Right lobe of liver (tissue), 6 donors: ENCODE measurements at regions not wholly inside any gene's neighbourhood (a gene's known extent, or its start where the extent isn't known, plus 50 kb on each side); places are given as distances from the start of the nearest gene placed in this dataset.

Experiments
- ATAC-seq, 4 donors: fragments of 200-7000 bp; cut with Tn5 transposase; one replicate each; pipeline ENCODE4 v1.9.1; 2020; ENCODE audit warnings: mild to moderate bottlenecking in 4 of 4, moderate library complexity in 4 of 4
- DNase-seq, 3 donors: peaks; one replicate each; pipeline ENCODE4 v3.0.0-alpha.2; 2020
- H3K27ac ChIP-seq, 3 donors: fragments of 200-600 bp; one replicate each; pipeline ENCODE4 v1.8.0; 2022
- H3K27me3 ChIP-seq, 2 donors: fragments of 200-600 bp; one replicate each; pipeline ENCODE4 v1.8.0; 2022
- H3K36me3 ChIP-seq, 4 donors: fragments of 200-600 bp; sonication (generic) in 1 of 4; one replicate each; pipeline versions ENCODE4 v1.5.1 to v1.8.0; 2017 to 2022; ENCODE audit warnings: control low read depth in 1 of 4
- H3K4me1 ChIP-seq, 4 donors: fragments of 200-600 bp; sonication (generic) in 1 of 4; one replicate each; pipeline versions ENCODE4 v1.5.1 to v1.8.0; 2017 to 2022; ENCODE audit warnings: control low read depth in 1 of 4
- H3K4me3 ChIP-seq, 3 donors: fragments of 200-600 bp; one replicate each; pipeline ENCODE4 v1.8.0; 2022
- H3K9me3 ChIP-seq, 4 donors: fragments of 200-600 bp; sonication (generic) in 1 of 4; one replicate each; pipeline versions ENCODE4 v1.5.1 to v1.8.0; 2017 to 2022; ENCODE audit warnings: control low read depth in 1 of 4
- CTCF ChIP-seq, 4 donors: fragments of 200-600 bp in 3 of 4; fragments of 450-650 bp in 1 of 4; IDR thresholded peaks; one replicate each; pipeline versions ENCODE4 v1.5.1 to v1.8.0; 2016 to 2022; ENCODE audit warnings: antibody characterized with exemption in 4 of 4, mild to moderate bottlenecking in 2 of 4
- POLR2A ChIP-seq: fragments of 450-650 bp; IDR thresholded peaks from one replicate; pipeline ENCODE4 v1.6.1; 2017; ENCODE audit warnings: antibody characterized with exemption, mild to moderate bottlenecking
- WGBS: methylation state at CpG from one replicate; pipeline ENCODE4 v1.1.6; 2018; ENCODE audit warnings: low coverage, low lambda C conversion rate; ENCODE audit not compliant: insufficient coverage; ENCODE audit errors: missing lambda C conversion rate; 5-methylcytosine and 5-hydroxymethylcytosine counted together
- intact Hi-C, 2 donors: fragments of 100-400 bp; cut with DNase I; formaldehyde crosslinking; loops; one replicate each; pipeline versions ENCODE4 v1.11.2 to v1.14.1; 2022
- donor health status: DM: no; HTN: yes; CAD: no.
- donor health status: DM: no; HTN: no; CAD: no.
- donor health status: DM: no; HTN: no; CAD: no.
- donor health status: DM: no; HTN: yes; CAD: no.
- donor health status: DM: no; HTN: yes; CAD: no.

- 0% methylated on average over 1 of the region's 1 CpG for WGBS
- H3K27me3 ChIP-seq = no peaks in the 10 kb centered on the region
- no peaks in the 10 kb centered on the region for H3K4me1 ChIP-seq
- DNase-seq (no peak), ATAC-seq (no peak)
- TF ChIP-seq POLR2A (no peak), CTCF (IDR thresholded peaks at IDR 0.05) (no peak)
- no peak overlapping the region for H3K4me3 ChIP-seq
- H3K9me3 ChIP-seq = no peaks in the 10 kb centered on the region
- H3K36me3 ChIP-seq = no peaks in the 10 kb centered on the region
- H3K27ac ChIP-seq = no peak overlapping the region
- intact Hi-C loops = no loop called here
These were observed 234.6 kb upstream of the CXCL12 start for GRCh38 chr10:44619521-44619920.

GRCh38 chr10:44619975-44620374 lies 235.1 kb upstream of the CXCL12 start:
- intact Hi-C loops = no loop called here
- ATAC-seq = no peak
- TF ChIP-seq POLR2A (no peak), CTCF (IDR thresholded peaks at IDR 0.05) (no peak)
- no peaks in the 10 kb centered on the region for H3K4me1 ChIP-seq
- no peak overlapping the region for H3K27ac ChIP-seq
- no peaks in the 10 kb centered on the region for H3K36me3 ChIP-seq
- H3K27me3 ChIP-seq = no peaks in the 10 kb centered on the region
- 31% methylated on average over 2 of the region's 3 CpGs for WGBS
- no peaks in the 10 kb centered on the region for H3K9me3 ChIP-seq
- no peak overlapping the region for H3K4me3 ChIP-seq
- DNase-seq = no peak

- 42% methylated on average over 6 of the region's 6 CpGs for WGBS
- H3K27me3 ChIP-seq = no peaks in the 10 kb centered on the region
- ATAC-seq = no peak
- intact Hi-C loops = no loop called here
- no peak overlapping the region for H3K4me3 ChIP-seq
- no peaks in the 10 kb centered on the region for H3K9me3 ChIP-seq
- TF ChIP-seq CTCF (IDR thresholded peaks at IDR 0.05) = no peak
- no peak for TF ChIP-seq POLR2A
- DNase-seq = no peak
- H3K36me3 ChIP-seq = no peaks in the 10 kb centered on the region
- no peak overlapping the region for H3K27ac ChIP-seq
- H3K4me1 ChIP-seq = no peaks in the 10 kb centered on the region
These were observed 242.9 kb upstream of the CXCL12 start for GRCh38 chr10:44627591-44628354.

- H3K36me3 ChIP-seq = no peaks in the 10 kb centered on the region
- ATAC-seq (peak in 1 of 4 donors; percentile 29), DNase-seq (no peak)
- no peak overlapping the region for H3K4me3 ChIP-seq
- WGBS = 22% methylated on average over 2 of the region's 2 CpGs
- intact Hi-C loops = no loop called here
- no peak overlapping the region for H3K27ac ChIP-seq
- TF ChIP-seq CTCF (IDR thresholded peaks at IDR 0.05) (no peak), POLR2A (no peak)
- no peaks in the 10 kb centered on the region for H3K4me1 ChIP-seq
- H3K27me3 ChIP-seq = no peaks in the 10 kb centered on the region
- H3K9me3 ChIP-seq = no peaks in the 10 kb centered on the region
These were observed 244.0 kb upstream of the CXCL12 start for GRCh38 chr10:44628921-44629320.

GRCh38 chr10:44635176-44635575 lies 250.3 kb upstream of the CXCL12 start:
- WGBS = 46% methylated on average over 1 of the region's 1 CpG
- ATAC-seq = no peak
- no peak for TF ChIP-seq CTCF (IDR thresholded peaks at IDR 0.05)

More at GRCh38 chr10:44635176-44635575, 250.3 kb upstream of the CXCL12 start:
- Histone ChIP-seq H3K4me1 (no peaks in the 10 kb centered on the region), H3K9me3 (no peaks in the 10 kb centered on the region), H3K27me3 (no peaks in the 10 kb centered on the region), H3K4me3 (no peak overlapping the region), H3K36me3 (no peaks in the 10 kb centered on the region), H3K27ac (no peak overlapping the region)
- DNase-seq = no peak
- intact Hi-C loops = no loop called here
